Spleen (tissue), 11 donors: ENCODE measurements at regions not wholly inside any gene's neighbourhood (a gene's known extent, or its start where the extent isn't known, plus 50 kb on each side); places are given as distances from the start of the nearest gene placed in this dataset.

ENCODE experiments used
- DNase-seq: peaks from one replicate; pipeline ENCODE4 v3.0.0-alpha.2; 2020
- H3K27ac ChIP-seq, 8 donors: fragments of 200-600 bp; sonication (generic) in 7 of 8; 1 replicate in 4 of 8; 2 replicates in 4 of 8; pipeline versions ENCODE4 v1.5.0 to v1.8.0; 2016 to 2021; ENCODE audit warnings: inconsistent platforms in 4 of 8, mild to moderate bottlenecking in 4 of 8, moderate library complexity in 1 of 8
- H3K27me3 ChIP-seq, 7 donors: fragments of 200-600 bp; sonication (generic) in 6 of 7; replicated peaks in 1 of 7; 1 replicate in 4 of 7; 2 replicates in 3 of 7; pipeline versions ENCODE4 v1.5.0 to v1.8.0; 2016 to 2021; ENCODE audit warnings: inconsistent platforms in 3 of 7, mild to moderate bottlenecking in 1 of 7
- H3K36me3 ChIP-seq, 6 donors: fragments of 200-600 bp; sonication (generic) in 5 of 6; 1 replicate in 4 of 6; 2 replicates in 2 of 6; pipeline versions ENCODE4 v1.5.0 to v1.8.0; 2016 to 2021; ENCODE audit warnings: inconsistent platforms in 2 of 6
- H3K4me1 ChIP-seq, 6 donors: fragments of 200-600 bp; sonication (generic) in 5 of 6; 1 replicate in 3 of 6; 2 replicates in 3 of 6; pipeline versions ENCODE4 v1.5.0 to v1.8.0; 2016 to 2021; ENCODE audit warnings: inconsistent platforms in 3 of 6
- H3K4me3 ChIP-seq, 8 donors: fragments of 200-600 bp; sonication (generic) in 7 of 8; 1 replicate in 4 of 8; 2 replicates in 4 of 8; pipeline versions ENCODE4 v1.5.0 to v1.8.0; 2016 to 2021; ENCODE audit warnings: inconsistent platforms in 4 of 8, mild to moderate bottlenecking in 4 of 8, moderate library complexity in 2 of 8
- H3K9me3 ChIP-seq, 8 donors: fragments of 200-600 bp; sonication (generic) in 7 of 8; 1 replicate in 4 of 8; 2 replicates in 4 of 8; pipeline versions ENCODE4 v1.5.0 to v1.8.0; 2016 to 2021; ENCODE audit warnings: inconsistent platforms in 4 of 8
- CTCF ChIP-seq, 11 experiments: fragments of 200-600 bp in 7 of 11; fragments of 450-650 bp in 4 of 11; sonication (generic) in 4 of 11; IDR thresholded peaks in 8 of 11; conservative IDR thresholded peaks in 3 of 11; 1 replicate in 7 of 11; 2 replicates in 4 of 11; pipeline versions ENCODE4 v1.4.0 to v1.8.0; 2016 to 2021; ENCODE audit warnings: antibody characterized with exemption in 11 of 11, inconsistent platforms in 4 of 11, mild to moderate bottlenecking in 1 of 11
- POLR2A ChIP-seq, 3 donors: fragments of 450-650 bp; IDR thresholded peaks; one replicate each; pipeline ENCODE4 v1.5.1; 2017; ENCODE audit warnings: antibody characterized with exemption in 3 of 3, mild to moderate bottlenecking in 1 of 3
- POLR2AphosphoS5 ChIP-seq, 3 donors: sonication (generic); formaldehyde crosslinking; IDR thresholded peaks; one replicate each; pipeline ENCODE4 v1.5.1; 2017; ENCODE audit warnings: antibody characterized with exemption in 3 of 3
- WGBS, 5 donors: extraction: QIAGEN DNeasy Blood & Tissue Kit in 3 of 5; methylation state at CpG; one replicate each; pipeline versions ENCODE4 v1.1.5 to v1.1.7; 2013 to 2018; 5-methylcytosine and 5-hydroxymethylcytosine counted together
- intact Hi-C: fragments of 100-400 bp; cut with DNase I; formaldehyde crosslinking; loops from one replicate; pipeline ENCODE4 v1.15.0; 2023; ENCODE audit warnings: low total_unique reads
- donor health status: healthy with polysubstance abuse.
- donor health status: DM: no; HTN: no; CAD: no; lungs with moderate emphysema.
- donor health status: DM: no; HTN: no; CAD: no.
- donor health status: Bipolar disorder and iron deficiency.
- donor health status: healthy.
- donor health status: DM: no; HTN: no; CAD: no.
- donor health status: DM: yes; HTN: yes; CAD: no.

GRCh38 chr6:15061180-15061641 lies 184.7 kb upstream of the JARID2 start:
- Histone ChIP-seq H3K36me3 (no peaks in the 10 kb centered on the region), H3K4me3 (no peak overlapping the region), H3K9me3 (peaks cover 0 to 13% (median 7%) of the 10 kb centered on the region in 8 donors), H3K4me1 (peaks cover 0 to 41% (median 26%) of the 10 kb centered on the region in 6 donors), H3K27ac (peak overlapping the region in 5 of 8 donors; percentile 22 to 59 (median 45)), H3K27me3 (no peaks in the 10 kb centered on the region)
- TF ChIP-seq POLR2AphosphoS5 (IDR thresholded peaks at IDR 0.05) (no peak), CTCF (IDR thresholded peaks at IDR 0.05 in 8 of 11, conservative IDR thresholded peaks at IDR 0.05 in 3 of 11) (no peak), POLR2A (IDR thresholded peaks at IDR 0.05) (no peak)
- intact Hi-C loops: no loop called here
- WGBS, 5 donors: 32 to 49% (median 36%) methylated on average over 4 of the region's 4 CpGs
- no peak for DNase-seq

- Histone ChIP-seq H3K27me3 (no peaks in the 10 kb centered on the region), H3K27ac (no peak overlapping the region), H3K9me3 (peaks cover 0 to 13% (median 7%) of the 10 kb centered on the region in 8 donors), H3K4me1 (peaks cover 0 to 49% (median 29%) of the 10 kb centered on the region in 6 donors), H3K4me3 (no peak overlapping the region), H3K36me3 (no peaks in the 10 kb centered on the region)
- 85 to 97% (median 93%) methylated on average over 6 of the region's 6 CpGs for WGBS, 5 donors
- TF ChIP-seq CTCF (IDR thresholded peaks at IDR 0.05 in 8 of 11, conservative IDR thresholded peaks at IDR 0.05 in 3 of 11) (no peak), POLR2AphosphoS5 (IDR thresholded peaks at IDR 0.05) (no peak), POLR2A (IDR thresholded peaks at IDR 0.05) (no peak)
- no peak for DNase-seq
- intact Hi-C loops: no loop called here
Measured at GRCh38 chr6:15061908-15062515, 183.9 kb upstream of the JARID2 start.

DNA sequence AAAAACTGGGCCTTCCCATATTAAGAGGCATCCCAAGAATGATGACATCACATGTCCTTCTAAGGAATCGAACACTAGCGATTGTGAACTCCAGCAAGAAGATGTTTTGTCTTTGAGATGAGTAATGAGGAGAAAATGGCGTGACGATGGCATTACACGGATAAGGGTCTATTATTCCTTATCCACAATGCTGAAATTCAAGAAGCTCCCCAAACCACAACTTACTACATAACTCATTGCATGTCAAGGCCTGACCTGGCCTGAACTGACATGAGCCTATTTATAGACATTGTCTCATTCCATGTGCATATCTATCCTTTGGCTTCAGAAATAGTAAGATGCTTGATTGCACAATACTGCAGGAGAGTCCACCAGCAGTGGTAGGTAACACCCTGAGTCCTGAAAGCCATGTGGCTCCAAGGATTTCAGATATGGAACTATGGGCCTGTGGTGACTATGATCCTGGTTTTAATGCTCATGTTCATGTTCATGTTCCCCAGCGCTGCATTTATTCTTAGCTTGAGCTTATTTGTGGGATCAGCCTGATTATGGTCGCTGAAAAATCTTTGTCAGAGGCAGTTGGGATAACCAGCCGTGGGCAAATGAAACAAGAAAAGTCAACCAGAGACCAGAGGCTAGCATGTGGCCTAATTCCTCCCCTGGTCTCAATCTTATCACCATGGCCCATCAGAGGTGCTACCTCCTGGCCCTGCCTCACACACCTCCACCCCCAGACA lies 183.2 kb upstream of the JARID2 start:
- peak overlapping the region in 3 of 8 donors; percentile 19 to 51 (median 27) for H3K27ac ChIP-seq
- no peak for DNase-seq

More for the DNA sequence above, 183.2 kb upstream of the JARID2 start:
- TF ChIP-seq POLR2AphosphoS5 (IDR thresholded peaks at IDR 0.05) (no peak), POLR2A (IDR thresholded peaks at IDR 0.05) (no peak), CTCF (IDR thresholded peaks at IDR 0.05 in 8 of 11, conservative IDR thresholded peaks at IDR 0.05 in 3 of 11) (no peak)
- Histone ChIP-seq H3K4me3 (no peak overlapping the region), H3K36me3 (no peaks in the 10 kb centered on the region), H3K4me1 (peaks cover 0 to 55% (median 30%) of the 10 kb centered on the region in 6 donors), H3K27me3 (no peaks in the 10 kb centered on the region), H3K9me3 (peaks cover 0 to 13% (median 7%) of the 10 kb centered on the region in 8 donors)
- intact Hi-C loops: no loop called here
- WGBS, 5 donors: 81 to 95% (median 89%) methylated on average over 8 of the region's 8 CpGs
